IMR-90 (cell line): ENCODE measurements at regions not wholly inside any gene's neighbourhood (a gene's known extent, or its start where the extent isn't known, plus 50 kb on each side); places are given as distances from the start of the nearest gene placed in this dataset.

Experiments used
- ATAC-seq: fragments of 200-7000 bp; cut with Tn5 transposase; 2 replicates; pipeline ENCODE4 v1.9.1; 2020; ENCODE audit warnings: low read depth, mild to moderate bottlenecking, moderate library complexity
- BruUV-seq: library from RNA; stranded (reverse); fragments of 400-500 nt; replicated peaks from 2 replicates; lab custom pipeline; 2021; lab: Mats Ljungman, UMichigan
- CTCF ChIA-PET: fragments of 300-600 bp; formaldehyde crosslinking; extraction: SDS; loops from one replicate; lab custom pipeline; 2021; ENCODE audit warnings: antibody characterized with exemption; lab: Yijun Ruan, JAX
- POLR2A ChIA-PET: fragments of 300-600 bp; sonication (Branson Sonifier 250); formaldehyde crosslinking; loops from one replicate; lab custom pipeline; 2022; ENCODE audit warnings: antibody characterized with exemption; ENCODE audit not compliant: unreplicated experiment; lab: Charles Lee
- DNase-seq: peaks from one replicate; pipeline ENCODE4 v3.0.0; 2013
- H2AFZ ChIP-seq: replicated peaks from 2 replicates; pipeline ENCODE3; 2013; ENCODE audit warnings: low read length, mild to moderate bottlenecking; ENCODE audit not compliant: poor library complexity
- H2AK5ac ChIP-seq: 2 replicates; pipeline ENCODE4 v1.6.1; 2013; ENCODE audit warnings: low read depth, low read length, inconsistent platforms
- H2AK9ac ChIP-seq: replicated peaks from 2 replicates; pipeline ENCODE3; 2013; ENCODE audit warnings: mild to moderate bottlenecking, low read depth, low read length, moderate library complexity; ENCODE audit not compliant: poor library complexity
- H2BK120ac ChIP-seq: 2 replicates; pipeline ENCODE4 v1.6.1; 2013; ENCODE audit warnings: low read depth, low read length, inconsistent platforms
- H2BK15ac ChIP-seq: 3 replicates; pipeline ENCODE4 v1.6.1; 2013; ENCODE audit warnings: low read depth, low read length, inconsistent platforms
- H2BK20ac ChIP-seq: 2 replicates; pipeline ENCODE4 v1.6.1; 2013; ENCODE audit warnings: low read depth, mild to moderate bottlenecking, inconsistent platforms, low read length, moderate library complexity
- H2BK5ac ChIP-seq: 2 replicates; pipeline ENCODE4 v1.6.1; 2013; ENCODE audit warnings: mild to moderate bottlenecking, low read depth, low read length, inconsistent platforms; ENCODE audit not compliant: poor library complexity, severe bottlenecking
- H3K14ac ChIP-seq: replicated peaks from 2 replicates; pipeline ENCODE4 v1.6.1; 2013; ENCODE audit warnings: low read depth, low read length, inconsistent platforms
- H3K18ac ChIP-seq: 2 replicates; pipeline ENCODE4 v1.6.1; 2013; ENCODE audit warnings: low read depth, low read length, control low read depth
- H3K23ac ChIP-seq: 2 replicates; pipeline ENCODE4 v1.6.1; 2013; ENCODE audit warnings: low read depth, low read length, inconsistent platforms
- H3K27ac ChIP-seq: 2 replicates; pipeline ENCODE4 v1.5.1; 2013; ENCODE audit warnings: mild to moderate bottlenecking, control low read depth, low read length; ENCODE audit not compliant: insufficient read depth
- H3K27me3 ChIP-seq: 2 replicates; pipeline ENCODE4 v1.6.1; 2013; ENCODE audit warnings: low read length; ENCODE audit not compliant: control insufficient read depth, insufficient read depth
- H3K36me3 ChIP-seq: 2 replicates; pipeline ENCODE4 v1.6.1; 2013; ENCODE audit warnings: low read length, mixed read lengths; ENCODE audit not compliant: control insufficient read depth, insufficient read depth
- H3K4ac ChIP-seq: 2 replicates; pipeline ENCODE4 v1.6.1; 2013; ENCODE audit warnings: low read depth, low read length, inconsistent platforms
- H3K4me1 ChIP-seq: 2 replicates; pipeline ENCODE4 v1.6.1; 2013; ENCODE audit warnings: low read length, mixed read lengths; ENCODE audit not compliant: control insufficient read depth, insufficient read depth
- H3K4me2 ChIP-seq: 2 replicates; pipeline ENCODE4 v1.6.1; 2013; ENCODE audit warnings: low read depth, mild to moderate bottlenecking, control low read depth, low read length, moderate library complexity
- H3K4me3 ChIP-seq: 2 replicates; pipeline ENCODE4 v1.5.1; 2013; ENCODE audit warnings: low read depth, mild to moderate bottlenecking, control low read depth, low read length, moderate library complexity; ENCODE audit not compliant: insufficient read depth
- H3K56ac ChIP-seq: 2 replicates; pipeline ENCODE4 v1.6.1; 2013; ENCODE audit warnings: low read length, inconsistent platforms; ENCODE audit not compliant: insufficient read depth; ENCODE audit errors: extremely low read depth
- H3K79me1 ChIP-seq, 2 experiments: 2 replicates each; pipeline ENCODE4 v1.6.1; 2013; ENCODE audit warnings: low read length in 2 of 2, inconsistent platforms in 1 of 2, low read depth in 1 of 2
- H3K9ac ChIP-seq: 2 replicates; pipeline ENCODE4 v1.6.1; 2013; ENCODE audit warnings: low read depth, low read length, control low read depth
- H3K9me1 ChIP-seq: 2 replicates; pipeline ENCODE4 v1.6.1; 2013; ENCODE audit warnings: low read length, inconsistent platforms; ENCODE audit not compliant: insufficient read depth
- H3K9me3 ChIP-seq: 2 replicates; pipeline ENCODE4 v1.6.1; 2013; ENCODE audit warnings: low read length; ENCODE audit not compliant: control insufficient read depth, insufficient read depth
- H4K20me1 ChIP-seq: 2 replicates; pipeline ENCODE4 v1.6.1; 2013; ENCODE audit warnings: low read length, inconsistent platforms; ENCODE audit not compliant: insufficient read depth
- H4K5ac ChIP-seq: 2 replicates; pipeline ENCODE4 v1.6.1; 2013; ENCODE audit warnings: mild to moderate bottlenecking, low read depth, low read length, control low read depth
- H4K8ac ChIP-seq, 2 experiments: 2 replicates each; pipeline ENCODE4 v1.6.1; 2013; ENCODE audit warnings: low read depth in 2 of 2, low read length in 2 of 2, control low read depth in 1 of 2, inconsistent platforms in 1 of 2
- H4K91ac ChIP-seq: 2 replicates; pipeline ENCODE4 v1.6.1; 2013; ENCODE audit warnings: low read depth, low read length, inconsistent platforms; ENCODE audit not compliant: insufficient read depth
- BHLHE40 ChIP-seq: fragments of 150-350 bp; IDR thresholded peaks from 2 replicates; pipeline ENCODE4 v1.6.1; 2016; ENCODE audit warnings: mild to moderate bottlenecking, low read depth, low read length
- CEBPB ChIP-seq: IDR thresholded peaks from 2 replicates; pipeline ENCODE4 v1.6.1; 2012; ENCODE audit warnings: low read depth, low read length, improper control_type of control experiment
- MAFK ChIP-seq: IDR thresholded peaks from 2 replicates; pipeline ENCODE4 v1.6.1; 2012; ENCODE audit warnings: low read depth, low read length, improper control_type of control experiment
- MXI1 ChIP-seq: IDR thresholded peaks from 2 replicates; pipeline ENCODE4 v1.6.1; 2012; ENCODE audit warnings: low read depth, mild to moderate bottlenecking, low read length, moderate library complexity, borderline replicate concordance
- RCOR1 ChIP-seq: IDR thresholded peaks from 2 replicates; pipeline ENCODE4 v1.6.1; 2012; ENCODE audit warnings: mild to moderate bottlenecking, low read length, improper control_type of control experiment; ENCODE audit not compliant: insufficient replicate concordance
- RFX5 ChIP-seq: IDR thresholded peaks from 2 replicates; pipeline ENCODE4 v1.8.0; 2012; ENCODE audit warnings: low read depth, mild to moderate bottlenecking, low read length, moderate library complexity
- SMC3 ChIP-seq: fragments of 150-350 bp; IDR thresholded peaks from 2 replicates; pipeline ENCODE4 v1.6.1; 2016; ENCODE audit warnings: low read depth, mild to moderate bottlenecking, antibody characterized with exemption, low read length, moderate library complexity
- dilution Hi-C: fragments of 300-500 bp; cut with HindIII; formaldehyde crosslinking; loops from one replicate; pipeline ENCODE4 v1.14.3; 2018; ENCODE audit warnings: low sequenced_read_pairs; ENCODE audit not compliant: unreplicated experiment
- in situ Hi-C: fragments of 300-500 bp; cut with MboI; formaldehyde crosslinking; loops from 3 replicates; pipeline ENCODE4 v1.14.3; 2019; ENCODE audit warnings: low sequenced_read_pairs, inconsistent platforms, mixed read lengths
- intact Hi-C: fragments of 100-400 bp; cut with micrococcal nuclease; formaldehyde crosslinking; loops from 2 replicates; pipeline ENCODE4 v1.10.0; 2022

- no TSS peak for BruUV-seq
- Histone ChIP-seq H2AK5ac (no peak overlapping the region), H2BK120ac (no peak overlapping the region), H3K18ac (no peak overlapping the region), H3K4me2 (no peak overlapping the region), H2BK5ac (no peak overlapping the region), H3K56ac (no peak overlapping the region), H2AFZ (no peak overlapping the region), H4K20me1 (no peaks in the 10 kb centered on the region), H3K4ac (no peak overlapping the region), H3K9me3 (peaks cover 11% of the 10 kb centered on the region; the same call in 1 of the 2 replicates), H3K9ac (no peak overlapping the region), H2AK9ac (no peak overlapping the region), H4K5ac (no peak overlapping the region), H3K4me1 (no peaks in the 10 kb centered on the region), H3K79me1 (no peaks in the 10 kb centered on the region), H3K36me3 (no peaks in the 10 kb centered on the region), H2BK15ac (no peak overlapping the region), H4K91ac (no peak overlapping the region), H3K14ac (no peak overlapping the region), H3K27me3 (no peaks in the 10 kb centered on the region), H3K9me1 (no peaks in the 10 kb centered on the region), H2BK20ac (no peak overlapping the region), H3K23ac (no peak overlapping the region), H4K8ac (no peak overlapping the region), H3K27ac (no peak overlapping the region), H3K4me3 (no peak overlapping the region)
- TF ChIP-seq MAFK: no peak
- TF ChIP-seq SMC3: no peak
- TF ChIP-seq MXI1: no peak
- no peak for TF ChIP-seq RCOR1
- no peak for TF ChIP-seq RFX5
- TF ChIP-seq BHLHE40: no peak
- TF ChIP-seq CEBPB: no peak
- ChIA-PET CTCF (no interaction called here), POLR2A (no interaction called here)
- dilution Hi-C loops: no loop called here
- DNase-seq (no peak), ATAC-seq (no peak)
- in situ Hi-C loops: no loop called here
- intact Hi-C loops: no loop called here
These were observed 512.2 kb upstream of the SYNCRIP start for GRCh38 chr6:86154852-86155251.
